ENCODE measurements at regions not wholly inside any gene's neighbourhood (a gene's known extent, or its start where the extent isn't known, plus 50 kb on each side); places are given as distances from the start of the nearest gene placed in this dataset.

DNA sequence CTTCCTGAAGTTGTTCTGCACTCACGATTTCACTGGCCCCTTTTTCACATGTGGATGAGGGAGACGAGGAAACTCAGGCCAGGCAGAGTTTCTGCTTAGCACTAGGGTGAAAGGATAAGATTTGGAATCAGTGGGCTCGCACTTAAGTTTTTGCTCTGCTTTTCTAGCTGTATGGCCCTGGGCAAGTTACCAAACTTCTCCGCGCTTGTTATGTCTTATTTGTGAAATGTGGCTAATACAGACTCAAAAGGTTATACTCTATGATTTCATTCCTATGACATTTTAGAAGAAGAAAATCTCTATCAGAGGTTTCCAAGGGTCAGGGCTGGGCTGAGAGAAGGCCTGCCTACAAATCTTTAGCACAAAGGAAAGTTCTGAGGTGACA lies 191.9 kb upstream of the LRIG1 start:
- DNase-seq = no peak

DNA sequence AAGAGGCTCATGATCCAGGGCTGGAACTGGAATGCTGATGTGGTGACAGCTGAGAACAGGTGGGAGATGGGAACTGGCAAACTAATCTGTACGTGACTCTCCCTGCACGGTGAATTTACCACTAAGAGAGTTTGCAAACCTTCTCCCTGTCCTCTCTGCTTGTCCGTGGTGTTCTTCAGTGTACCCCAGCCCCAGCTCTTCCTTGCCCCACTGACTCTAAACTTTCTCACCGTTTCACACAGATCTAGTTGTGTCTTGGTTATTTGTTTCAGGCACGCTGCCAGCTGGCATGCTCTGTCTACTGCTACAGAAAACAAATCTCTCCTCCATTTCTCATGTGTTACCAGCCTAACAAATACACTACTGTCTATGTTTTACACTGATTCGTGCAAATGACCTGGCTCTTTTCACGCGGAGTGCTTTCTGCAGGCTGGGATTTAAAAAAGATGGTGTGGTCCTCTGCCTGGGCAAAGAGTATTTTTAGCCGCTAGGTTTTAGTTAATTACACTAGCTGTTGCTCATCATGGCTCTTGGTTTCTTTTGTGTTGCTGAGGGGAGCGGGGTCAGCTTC lies 192.7 kb upstream of the LRIG1 start:
- DNase-seq = no peak

DNA sequence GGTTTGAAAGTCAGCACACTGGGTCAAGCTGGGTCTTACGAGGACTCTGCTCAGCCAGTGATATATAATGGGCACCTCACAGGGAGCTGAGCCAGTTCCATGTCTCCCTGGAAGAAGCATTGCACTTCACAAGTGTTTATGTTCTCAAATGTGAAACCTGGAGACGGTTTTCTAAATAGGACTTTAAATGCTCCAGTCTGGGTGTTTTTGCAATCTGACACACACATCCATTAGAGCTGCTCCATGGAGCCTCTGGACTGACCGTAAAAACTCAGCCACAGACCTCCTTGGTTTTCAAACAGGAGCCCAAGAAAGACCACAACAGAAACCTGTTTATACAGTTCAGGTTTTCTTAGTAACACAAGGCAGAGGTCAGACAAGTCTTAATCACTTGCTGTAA lies 201.3 kb upstream of the LRIG1 start:
- no peak for DNase-seq

DNA sequence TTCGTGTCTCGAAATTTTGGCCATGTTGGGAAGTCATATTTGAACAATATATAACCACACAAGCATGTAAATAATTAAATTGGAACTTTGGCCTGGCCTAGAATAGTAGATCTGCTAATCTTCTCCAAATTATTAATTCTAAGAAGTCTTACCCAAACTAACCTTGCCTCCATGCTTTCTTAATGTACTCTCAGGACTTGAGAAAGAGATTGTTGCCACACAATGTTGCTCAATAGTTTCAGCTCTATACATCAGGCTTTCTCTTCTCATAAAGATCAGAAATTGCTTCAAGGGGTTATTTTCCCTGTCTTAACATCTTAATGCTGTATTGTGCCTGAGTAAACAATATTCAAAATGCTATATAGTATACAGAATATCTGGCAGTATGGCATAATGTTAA lies 202.7 kb upstream of the LRIG1 start:
- DNase-seq = no peak

DNA sequence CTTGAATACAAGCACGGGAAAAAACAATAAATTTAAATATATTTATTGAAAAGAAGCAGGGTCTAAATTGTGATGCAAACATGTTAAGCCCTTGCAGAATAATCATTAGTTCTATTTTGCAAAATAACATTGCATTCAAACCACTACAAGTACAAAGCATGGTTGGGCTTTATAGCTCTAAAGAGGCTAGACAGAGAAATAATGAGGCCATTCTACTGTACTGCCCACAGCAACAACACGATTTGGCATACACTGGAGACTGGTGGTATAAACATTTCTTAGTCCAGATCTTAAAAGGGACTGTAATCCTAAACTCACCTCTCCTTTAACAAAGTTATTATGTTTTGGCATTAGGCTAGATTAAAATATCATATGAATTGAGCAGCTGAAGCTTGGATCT lies 204.3 kb upstream of the LRIG1 start:
- DNase-seq = no peak

DNA sequence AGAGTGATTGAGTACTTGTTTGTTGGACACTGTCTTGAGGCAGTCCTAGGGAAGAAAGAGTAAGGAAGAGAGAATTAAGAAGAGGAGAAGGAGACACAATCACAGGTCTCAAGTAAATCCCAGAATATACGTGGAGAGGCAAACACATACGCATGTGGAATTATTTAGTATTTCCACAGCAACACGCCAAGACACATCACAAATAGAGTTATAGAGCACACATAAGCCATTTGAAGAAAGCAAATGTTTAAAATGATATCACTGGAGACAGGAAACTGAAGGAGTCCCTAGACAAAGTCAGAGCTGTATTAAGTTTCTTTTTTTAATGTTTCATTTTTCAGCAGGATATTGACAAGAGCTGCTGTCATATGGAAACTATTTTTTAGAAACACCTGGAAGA lies 206.1 kb upstream of the LRIG1 start:
- DNase-seq = no peak

DNA sequence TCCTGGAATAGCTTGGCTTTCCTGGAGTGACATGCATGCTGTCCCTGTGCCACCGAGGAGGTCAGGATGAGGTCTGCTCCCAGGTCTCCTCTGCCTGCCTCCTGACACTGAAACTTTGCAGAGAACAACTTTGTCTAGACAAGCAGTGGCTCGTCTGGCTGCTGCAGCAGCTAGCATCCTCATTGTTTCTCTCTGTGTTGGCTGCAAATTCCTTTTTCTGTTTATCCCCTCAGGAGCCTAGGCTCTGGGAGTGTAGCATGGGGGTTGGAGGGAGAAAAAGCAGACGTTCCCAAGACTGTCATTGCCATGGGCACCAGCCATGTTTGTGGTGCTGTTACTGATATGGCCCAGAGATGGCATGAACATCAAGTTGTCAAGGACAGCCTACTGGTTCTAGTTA lies 208.7 kb upstream of the LRIG1 start:
- no peak for DNase-seq

DNA sequence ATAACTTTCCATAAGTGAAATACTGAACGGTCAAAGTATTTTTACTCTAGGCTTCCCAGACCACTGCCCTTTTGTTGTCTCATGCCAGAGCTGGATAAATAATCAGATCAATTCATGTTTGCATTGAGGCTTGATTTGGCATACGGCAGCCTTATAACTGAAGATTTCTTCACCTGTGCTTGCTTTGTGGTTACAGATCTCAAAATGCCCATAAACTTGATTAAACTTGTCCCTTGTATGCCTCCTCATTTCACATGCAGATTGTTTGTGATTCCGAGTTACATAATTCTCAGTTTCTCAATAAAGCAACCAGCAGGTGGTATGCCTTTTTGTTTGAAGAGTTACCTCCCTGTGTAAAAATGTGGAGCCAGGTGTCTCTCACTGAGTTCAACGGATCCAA lies 211.4 kb upstream of the LRIG1 start:
- no peak for DNase-seq

DNA sequence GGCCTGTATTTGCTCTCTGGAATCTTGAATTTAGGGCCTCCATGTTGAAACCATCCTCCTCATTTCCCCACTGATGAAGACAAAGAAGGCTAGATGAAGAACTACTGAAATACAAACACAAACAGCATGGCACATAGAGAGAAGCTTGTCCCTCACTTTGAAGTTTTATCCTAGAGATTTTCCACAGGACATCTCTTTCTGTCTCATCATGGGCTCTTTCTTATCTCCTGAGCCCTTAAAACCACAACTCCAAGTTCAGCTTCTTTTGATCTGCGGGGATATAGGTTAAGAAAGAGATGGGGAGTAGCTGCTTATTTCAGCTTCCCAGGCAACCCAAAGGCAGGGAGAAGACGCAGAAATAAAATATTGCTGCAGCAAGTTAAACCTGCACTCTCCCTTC lies 213.1 kb upstream of the LRIG1 start:
- no peak for DNase-seq

DNA sequence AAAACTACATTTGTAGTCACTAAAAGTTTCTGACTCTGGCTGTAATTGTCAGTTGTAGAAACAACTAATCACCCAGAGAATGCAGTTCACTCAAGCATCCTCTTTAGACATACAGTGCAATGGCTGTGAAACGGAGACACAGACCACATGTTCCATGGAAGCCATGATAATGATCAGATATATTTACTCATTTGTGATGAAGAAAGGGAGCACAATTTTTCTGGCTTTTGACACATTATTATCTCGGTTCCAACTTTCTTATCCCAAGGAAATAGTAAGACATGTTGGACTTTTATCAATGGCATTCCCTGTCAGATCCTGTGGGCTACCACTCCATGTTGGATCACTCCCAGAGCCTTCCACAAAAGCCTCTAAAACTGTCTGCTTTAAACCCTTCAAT lies 215.0 kb upstream of the LRIG1 start:
- DNase-seq = no peak

DNA sequence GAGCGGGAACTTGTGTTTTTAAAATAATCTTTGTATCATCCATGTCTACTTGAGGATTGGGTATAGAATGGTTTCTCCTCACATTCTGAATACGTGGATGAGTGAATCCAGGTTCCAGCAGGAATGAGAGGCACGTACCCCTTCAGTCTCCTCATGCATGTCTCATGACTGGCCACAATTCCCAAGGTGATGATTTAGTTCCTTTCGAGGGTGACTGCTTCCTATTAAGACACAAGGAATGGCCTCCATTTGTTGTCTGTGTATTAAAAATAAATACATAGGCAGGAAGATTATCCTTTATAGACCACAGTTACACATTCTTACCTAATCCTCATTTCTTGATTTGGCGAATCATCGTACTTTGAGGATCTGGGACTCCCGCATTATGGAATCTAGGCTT lies 217.0 kb upstream of the LRIG1 start:
- no peak for DNase-seq

DNA sequence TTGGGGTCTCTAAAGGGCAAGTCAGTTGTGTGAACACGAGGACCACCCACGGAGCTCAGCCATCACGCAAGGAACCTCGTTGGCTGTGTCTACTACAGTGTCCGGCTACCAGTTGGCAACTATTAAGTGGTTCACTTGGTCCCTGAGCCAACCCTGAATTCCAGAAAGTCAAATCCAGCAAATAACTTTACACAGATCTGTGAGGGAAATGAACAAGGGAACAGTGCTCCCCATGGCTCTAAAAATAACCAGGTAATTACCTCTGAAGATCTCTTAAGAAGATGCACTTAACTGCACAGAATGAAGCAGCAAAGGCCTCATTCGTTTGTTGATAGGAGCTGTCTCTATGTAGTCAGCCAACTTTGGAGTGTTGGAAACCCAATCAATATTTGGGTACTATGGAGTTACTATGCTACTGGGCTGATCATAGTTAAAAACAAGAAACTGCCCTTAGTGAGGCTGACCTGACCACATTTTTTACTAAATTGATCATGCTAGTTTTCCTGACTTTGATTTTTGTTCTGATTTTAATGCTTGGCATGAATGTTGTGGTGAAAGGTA lies 219.1 kb upstream of the LRIG1 start:
- DNase-seq = no peak

DNA sequence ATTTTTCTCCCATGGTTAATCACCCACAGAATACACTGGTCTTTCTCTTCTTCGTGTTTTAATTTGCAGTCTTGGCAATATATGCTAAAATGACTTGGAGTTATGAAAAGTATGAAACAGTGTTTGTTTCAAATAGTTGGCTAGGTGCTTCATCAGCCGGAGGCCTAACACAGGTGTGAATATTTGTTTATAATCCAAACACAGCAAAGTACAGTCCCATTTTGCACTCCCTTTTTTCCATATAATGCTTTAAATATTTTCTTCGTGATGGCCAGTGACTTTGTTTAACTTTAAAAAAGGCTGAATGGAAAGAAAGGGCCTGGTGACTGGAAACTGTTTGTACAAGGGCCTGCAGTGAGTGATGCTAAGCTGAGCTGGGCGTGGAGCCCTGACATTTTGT lies 219.7 kb upstream of the LRIG1 start:
- DNase-seq = no peak

DNA sequence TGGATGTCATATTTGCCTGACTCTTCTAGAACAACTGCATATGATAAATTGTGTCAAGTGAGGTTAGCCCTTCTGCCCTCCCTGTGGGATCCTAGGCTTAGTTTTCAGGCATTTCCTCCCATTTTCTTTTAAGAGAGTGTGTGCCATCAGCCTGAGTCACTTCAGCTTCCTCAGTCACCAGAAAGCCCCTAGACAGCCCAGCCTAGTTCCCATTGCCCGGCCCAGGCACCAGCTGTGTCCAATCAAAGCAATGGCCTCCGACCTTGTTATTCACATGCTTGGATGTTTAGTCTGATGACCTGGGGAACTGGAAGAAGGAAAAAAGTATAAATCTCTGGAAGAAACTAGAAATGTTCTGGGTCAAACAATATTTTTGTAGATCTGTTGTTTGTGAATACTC lies 221.9 kb upstream of the LRIG1 start:
- DNase-seq = no peak

DNA sequence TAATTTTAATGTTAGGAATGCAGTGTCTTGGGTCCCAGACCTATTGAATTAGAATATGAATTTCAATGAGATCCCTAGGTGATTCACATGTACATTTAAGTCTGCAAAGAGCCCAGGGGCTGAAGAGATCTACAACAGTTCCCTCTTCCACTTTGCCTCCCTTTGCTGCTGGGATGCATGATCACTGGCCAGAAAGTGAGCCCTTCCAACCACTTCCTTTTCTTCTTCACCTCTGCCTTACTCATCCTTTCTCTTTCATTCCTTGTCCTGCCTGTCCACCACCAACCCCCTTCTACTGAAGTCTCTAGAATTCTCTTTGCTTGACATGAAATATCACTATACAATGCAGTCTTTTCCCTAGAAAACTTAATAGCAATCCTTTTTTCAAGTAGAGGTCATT lies 222.4 kb upstream of the LRIG1 start:
- no peak for DNase-seq

DNA sequence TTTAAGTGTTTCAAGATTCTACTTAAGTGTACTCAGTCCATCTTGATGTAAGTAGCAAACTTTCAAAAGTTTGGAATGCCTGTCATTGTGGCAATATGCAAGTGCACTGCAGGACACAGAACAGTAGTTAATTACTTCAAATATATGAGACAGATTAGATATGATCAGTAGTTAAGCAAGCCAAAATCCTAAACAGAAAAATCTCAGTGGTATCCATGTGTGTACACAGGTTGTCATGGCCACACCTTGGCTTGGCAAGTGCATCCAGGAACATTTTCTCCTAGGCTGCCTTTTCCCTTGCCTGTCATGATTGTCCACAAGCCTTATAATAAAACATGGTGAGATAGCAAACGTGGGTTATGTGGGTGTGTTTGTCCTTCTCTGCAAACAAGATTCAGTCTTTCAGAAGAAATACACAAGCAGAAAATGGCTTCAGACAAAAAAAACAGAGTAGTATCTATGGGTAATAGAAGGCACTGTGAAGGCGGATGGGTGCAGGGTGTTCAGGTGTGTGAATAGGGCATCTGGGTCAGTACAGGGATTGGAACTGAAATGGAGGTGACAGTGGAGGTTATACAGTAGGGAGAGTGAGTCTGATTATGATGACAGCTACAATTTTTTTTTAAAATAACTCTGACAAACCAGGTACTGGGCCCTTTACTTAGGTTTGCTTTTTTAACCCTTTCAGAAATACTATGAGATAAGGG lies 229.0 kb upstream of the LRIG1 start:
- no peak for DNase-seq

DNA sequence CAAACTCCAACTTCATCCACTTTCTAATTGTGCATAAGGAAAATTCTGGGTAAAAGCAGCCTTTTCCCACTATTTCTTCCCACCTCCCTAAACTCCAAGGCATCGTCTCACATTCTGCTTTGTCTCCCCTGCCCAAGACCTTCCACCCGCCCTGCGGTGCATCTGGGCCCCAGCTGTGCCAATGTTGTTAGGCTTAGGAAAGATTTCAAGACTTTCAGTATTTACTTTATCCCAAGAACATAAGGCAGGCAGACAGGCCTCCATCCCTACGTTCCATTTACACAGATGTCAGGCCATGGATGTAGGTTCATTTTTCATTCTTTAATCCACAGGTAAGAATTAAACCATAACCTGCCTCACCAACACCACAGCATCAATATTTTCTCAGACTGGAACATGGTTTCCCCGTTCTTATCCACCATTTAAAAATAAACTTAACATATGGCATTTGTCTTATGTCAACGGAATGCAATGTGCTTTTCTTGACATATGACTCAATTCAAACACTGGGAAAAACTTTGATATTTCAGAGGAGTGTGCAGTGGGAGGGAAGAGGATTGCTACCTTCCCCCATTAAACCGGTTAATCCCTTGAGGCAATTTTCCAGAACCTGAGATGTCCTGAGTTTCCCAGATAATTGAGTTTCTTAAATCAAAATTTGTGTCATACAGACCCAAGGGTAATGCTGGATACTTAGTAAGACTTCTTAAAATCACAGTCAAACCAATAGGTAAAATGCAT lies 238.0 kb upstream of the LRIG1 start:
- DNase-seq = no peak

DNA sequence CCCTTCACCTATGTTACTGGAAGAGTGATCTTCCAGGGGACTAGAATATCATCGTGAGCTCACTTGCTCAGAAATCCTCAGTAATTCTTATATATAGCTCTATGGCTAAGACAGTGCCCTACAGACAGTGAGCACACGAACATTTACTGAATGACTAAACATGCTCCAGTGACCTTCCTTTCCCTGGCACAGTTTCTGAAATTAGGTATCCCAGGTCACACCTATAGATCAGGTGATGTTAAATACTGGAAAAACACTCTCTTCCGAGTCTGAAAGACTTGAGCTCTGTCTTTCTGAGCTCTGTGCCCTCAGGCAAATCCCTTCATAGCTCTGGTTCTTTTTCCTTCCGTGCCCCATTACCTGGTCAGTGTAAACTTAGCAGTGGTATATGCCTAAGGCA lies 239.4 kb upstream of the LRIG1 start:
- DNase-seq = no peak

DNA sequence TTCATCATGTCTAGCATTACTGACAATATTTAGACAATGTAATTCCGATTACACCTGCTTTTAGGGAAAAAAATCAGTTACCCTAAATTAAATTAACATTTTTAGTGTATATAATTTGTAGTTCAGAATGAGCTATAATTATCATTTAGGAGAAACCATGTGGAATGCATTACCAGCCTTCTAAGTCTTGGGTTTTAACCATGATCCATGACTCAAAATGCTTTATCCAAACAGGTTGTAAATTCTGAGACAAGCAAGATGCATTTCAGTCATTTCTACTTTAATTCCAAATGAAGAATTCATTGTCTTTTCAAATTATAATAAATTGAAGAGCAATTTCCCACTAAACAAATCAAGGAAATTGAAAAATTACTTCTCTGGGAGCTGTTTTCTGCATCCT lies 243.7 kb upstream of the LRIG1 start:
- DNase-seq = no peak

DNA sequence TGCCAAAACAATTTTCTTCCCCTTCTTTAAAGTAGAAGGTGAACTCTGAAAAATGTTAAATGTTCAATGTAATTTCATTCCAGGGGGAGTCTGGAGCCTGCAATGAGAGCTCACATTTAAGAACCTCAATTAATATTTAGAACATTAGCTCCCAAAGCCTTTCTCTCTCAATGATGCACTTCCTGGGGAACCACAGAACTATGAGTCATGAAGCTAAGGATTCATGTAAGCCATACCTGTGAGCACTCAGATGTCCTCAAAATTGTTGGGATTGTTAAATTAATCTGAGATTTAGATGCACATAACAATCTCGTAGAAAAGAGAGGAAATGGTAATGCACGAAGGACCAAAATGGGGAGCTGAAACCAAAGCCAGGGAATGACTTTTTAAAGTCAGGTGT lies 244.2 kb upstream of the LRIG1 start:
- no peak for DNase-seq

DNA sequence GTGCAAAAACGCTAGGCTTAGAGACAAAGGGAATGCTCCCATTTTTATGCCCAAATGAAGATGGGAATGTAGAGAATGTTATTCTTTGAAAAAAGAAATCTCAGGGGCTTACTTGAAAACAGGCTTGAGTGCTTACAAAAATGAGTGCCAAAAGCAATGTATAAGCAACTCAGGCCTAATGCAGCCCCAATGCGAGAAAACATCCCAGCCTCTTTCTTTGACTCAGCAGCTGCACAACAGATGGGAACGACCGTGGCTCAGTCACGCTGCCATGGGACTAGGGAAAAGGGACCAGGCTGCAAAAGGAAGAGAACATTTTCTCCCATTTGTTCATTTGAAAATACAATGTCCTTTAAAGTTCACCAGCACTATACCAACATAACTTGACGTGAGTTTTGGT lies 246.4 kb upstream of the LRIG1 start:
- no peak for DNase-seq

DNA sequence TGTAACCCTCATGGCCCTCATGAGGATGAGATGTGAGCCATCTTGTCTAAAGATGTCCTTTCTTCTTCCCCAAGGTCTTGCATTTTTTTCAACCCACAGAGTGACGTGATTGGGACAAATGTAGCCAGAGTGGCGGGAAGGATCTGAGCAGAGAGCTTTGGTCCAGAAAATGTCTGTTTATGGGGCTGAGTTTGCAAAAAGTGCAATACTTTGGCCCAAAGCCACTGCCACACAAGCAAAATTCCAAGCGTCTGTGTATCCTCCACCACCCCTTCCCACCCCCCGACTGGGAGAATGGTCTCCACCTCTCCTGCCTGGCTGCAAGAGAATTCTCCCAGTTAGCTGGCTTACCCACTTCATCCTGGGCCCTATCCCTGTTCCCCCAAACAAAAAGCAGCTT lies 246.9 kb upstream of the LRIG1 start:
- no peak for DNase-seq

DNA sequence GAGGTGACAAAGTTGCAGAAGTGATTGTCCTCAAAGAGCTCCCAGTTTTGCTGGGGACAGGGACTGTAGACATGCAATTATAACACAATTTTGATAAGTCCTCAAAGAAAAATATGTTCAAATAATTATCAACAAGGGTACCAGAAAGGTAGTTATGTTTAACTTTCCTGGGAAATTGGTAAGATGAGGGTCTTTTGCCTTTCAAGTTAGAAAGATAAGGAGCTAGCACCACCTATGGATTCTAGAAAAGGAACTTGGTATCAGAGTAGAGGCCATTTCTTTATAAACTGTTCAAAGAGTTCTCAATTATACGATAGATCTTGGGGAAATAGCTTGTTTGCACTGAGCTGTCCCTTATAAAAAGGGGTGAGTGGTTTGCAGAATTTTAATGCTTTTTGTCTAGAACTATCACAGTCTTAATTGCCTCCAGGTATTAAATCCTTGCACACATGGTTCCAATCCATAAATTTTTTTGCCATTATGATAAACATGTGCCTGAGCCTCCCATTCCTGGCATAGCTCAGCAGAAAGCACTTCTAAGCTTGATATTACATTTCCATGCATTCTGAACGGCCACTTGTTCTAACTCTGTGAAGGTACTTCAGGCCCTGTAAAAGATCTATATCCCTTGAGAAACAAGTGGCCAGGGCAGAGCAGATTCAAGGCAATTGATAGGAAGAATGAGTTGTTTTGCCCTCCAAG lies 247.5 kb upstream of the LRIG1 start:
- DNase-seq = no peak

DNA sequence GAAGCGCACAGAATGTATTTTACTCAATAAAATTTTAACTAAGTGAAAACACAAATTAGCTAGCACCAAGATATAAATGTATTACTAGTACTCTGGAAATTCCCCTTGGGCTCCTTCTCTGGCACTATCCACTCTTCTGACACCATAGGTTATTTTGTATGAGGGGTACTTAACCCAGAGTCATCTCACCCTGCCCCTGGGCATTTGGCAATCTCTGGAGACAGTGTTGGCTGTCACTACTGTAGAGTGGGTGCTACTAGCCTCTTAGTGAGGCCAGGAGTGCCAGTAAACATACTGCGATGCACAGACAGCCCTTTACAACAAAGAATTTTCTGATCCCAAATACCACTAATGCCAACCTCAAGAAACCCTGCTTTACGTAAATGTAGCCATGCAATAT lies 246.3 kb upstream of the KBTBD8 start:
- DNase-seq = no peak

Measured in NCI-H2029 (cell line).